HEK293 (cell line): ENCODE measurements at regions not wholly inside any gene's neighbourhood (a gene's known extent, or its start where the extent isn't known, plus 50 kb on each side); places are given as distances from the start of the nearest gene placed in this dataset.

Experiments
- PRDM1 ChIP-seq: fragments of 450-650 bp; formaldehyde crosslinking; IDR thresholded peaks from 2 replicates; pipeline ENCODE4; 2016; ENCODE audit warnings: missing biosample characterization, missing genetic modification characterization
- TF ChIP-seq, protein P1 (sequence below): fragments of 450-650 bp; formaldehyde crosslinking; IDR thresholded peaks from 2 replicates; pipeline ENCODE4 v1.5.1; 2016; ENCODE audit warnings: missing biosample characterization, missing genetic modification characterization

DNA sequence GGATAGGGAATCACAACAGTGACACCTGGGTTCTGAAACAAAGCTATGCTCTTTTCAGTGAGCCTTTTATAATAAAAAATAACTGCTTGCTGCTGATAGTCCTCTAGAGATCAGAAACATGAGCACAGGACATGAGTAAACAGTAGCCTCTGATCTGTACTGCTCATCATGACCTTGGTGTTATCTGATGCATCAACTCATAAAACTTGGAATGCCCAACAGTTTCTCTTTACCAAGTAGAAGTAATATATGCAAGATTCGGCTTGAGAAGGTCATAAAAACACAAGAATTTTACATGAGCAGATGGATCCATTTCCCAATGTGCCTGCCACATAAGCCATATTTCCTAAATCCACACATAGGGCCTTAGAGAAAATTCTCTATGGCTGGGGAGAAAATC, 318.3 kb upstream of the GRAMD2B start:
- TF ChIP-seq PRDM1 (tag by site-specific recombination): no peak
- TF ChIP-seq, protein P1, sequence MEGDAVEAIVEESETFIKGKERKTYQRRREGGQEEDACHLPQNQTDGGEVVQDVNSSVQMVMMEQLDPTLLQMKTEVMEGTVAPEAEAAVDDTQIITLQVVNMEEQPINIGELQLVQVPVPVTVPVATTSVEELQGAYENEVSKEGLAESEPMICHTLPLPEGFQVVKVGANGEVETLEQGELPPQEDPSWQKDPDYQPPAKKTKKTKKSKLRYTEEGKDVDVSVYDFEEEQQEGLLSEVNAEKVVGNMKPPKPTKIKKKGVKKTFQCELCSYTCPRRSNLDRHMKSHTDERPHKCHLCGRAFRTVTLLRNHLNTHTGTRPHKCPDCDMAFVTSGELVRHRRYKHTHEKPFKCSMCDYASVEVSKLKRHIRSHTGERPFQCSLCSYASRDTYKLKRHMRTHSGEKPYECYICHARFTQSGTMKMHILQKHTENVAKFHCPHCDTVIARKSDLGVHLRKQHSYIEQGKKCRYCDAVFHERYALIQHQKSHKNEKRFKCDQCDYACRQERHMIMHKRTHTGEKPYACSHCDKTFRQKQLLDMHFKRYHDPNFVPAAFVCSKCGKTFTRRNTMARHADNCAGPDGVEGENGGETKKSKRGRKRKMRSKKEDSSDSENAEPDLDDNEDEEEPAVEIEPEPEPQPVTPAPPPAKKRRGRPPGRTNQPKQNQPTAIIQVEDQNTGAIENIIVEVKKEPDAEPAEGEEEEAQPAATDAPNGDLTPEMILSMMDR (tag by site-specific recombination): no peak
